HG03432 (cell line): ENCODE measurements at regions not wholly inside any gene's neighbourhood (a gene's known extent, or its start where the extent isn't known, plus 50 kb on each side); places are given as distances from the start of the nearest gene placed in this dataset.
A peak's percentile ranks its signal among the peaks of the same experiment; 100 is the strongest.
"Not testable (repeated sequence)": the region's sequence is repeated elsewhere in the genome, so short reads cannot be mapped to it uniquely, and the experiment has no call there.

Experiments used
- ATAC-seq: cut with Tn5 transposase; IDR thresholded peaks from one replicate; pipeline ENCODE4 v1.9.1; 2021; ENCODE audit warnings: mild to moderate bottlenecking, moderate library complexity; ENCODE audit not compliant: unreplicated experiment

DNA sequence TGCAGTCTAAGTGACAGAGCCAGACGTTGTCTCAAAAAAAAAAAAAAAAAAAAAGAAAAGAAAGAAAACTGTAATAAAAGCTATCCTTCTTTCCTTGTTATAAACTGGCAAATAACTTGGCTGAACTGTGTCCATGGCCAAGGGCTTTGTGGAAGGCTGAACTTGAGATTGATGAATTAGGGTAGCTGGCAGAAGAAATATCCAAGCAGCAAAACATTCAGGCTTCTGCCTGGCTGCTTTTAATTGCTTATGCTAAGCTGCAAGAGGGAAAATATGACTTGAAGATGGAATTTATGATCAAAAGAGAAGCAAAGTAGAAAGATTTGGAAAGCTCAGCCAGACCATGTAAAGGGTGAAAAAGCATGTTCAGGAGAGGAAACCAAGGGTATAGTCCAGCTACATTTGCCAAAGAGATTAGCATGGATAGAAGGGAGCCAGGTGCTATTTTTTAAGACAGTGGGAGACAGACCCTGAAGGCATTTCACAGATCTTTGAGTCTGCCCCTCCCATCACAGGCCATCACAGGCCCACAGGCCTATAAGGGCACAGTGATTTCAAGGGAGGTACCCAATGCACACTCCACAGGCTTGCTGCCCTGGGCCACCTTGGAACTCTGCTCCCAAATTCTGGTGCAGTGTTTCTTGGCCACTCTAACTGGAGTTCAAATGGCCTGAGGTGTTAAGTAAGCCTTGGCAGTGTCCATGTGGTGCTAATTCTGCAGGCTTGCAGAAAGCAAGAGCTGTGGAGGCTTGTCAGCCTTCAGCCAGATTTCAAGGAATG, 226.0 kb downstream of the AEBP2 start:
- ATAC-seq: no peak

DNA sequence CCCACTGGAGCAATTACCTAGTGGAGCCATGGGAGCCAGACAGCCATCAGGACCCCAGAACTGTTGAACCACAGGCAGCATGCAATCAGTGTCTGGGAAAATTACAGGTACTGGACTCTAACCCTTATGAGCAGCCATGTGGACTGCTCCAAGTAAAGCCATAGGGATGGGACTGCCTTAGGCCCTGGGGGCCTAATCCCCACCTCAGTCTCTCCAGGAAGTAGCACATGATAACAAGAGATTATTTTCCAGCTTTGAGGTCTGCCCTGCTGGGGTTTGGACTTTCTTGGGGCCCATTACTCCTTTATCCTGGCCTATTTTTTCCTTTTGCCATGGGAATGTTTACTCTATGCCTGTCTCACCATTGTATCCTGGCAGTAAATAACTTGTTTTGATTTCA, 226.8 kb downstream of the AEBP2 start:
- no peak for ATAC-seq

DNA sequence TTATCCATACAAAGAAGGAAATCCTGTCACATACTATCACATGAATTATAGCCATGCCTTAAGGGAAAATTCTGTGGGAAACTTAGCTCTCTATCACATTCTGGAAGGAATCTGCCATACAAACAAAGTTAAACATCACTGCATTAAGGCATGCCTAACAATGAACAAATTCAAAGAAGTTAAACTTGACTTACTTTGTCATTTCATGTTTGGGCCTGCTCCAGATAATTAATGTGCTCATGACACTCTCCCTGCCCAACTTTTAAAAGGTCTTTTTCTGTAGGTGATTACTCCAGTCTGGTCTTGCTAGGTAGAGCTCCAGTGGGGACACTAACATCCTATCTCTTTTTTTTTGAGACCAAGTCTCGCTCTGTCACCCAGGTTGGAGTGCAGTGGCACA, 230.5 kb downstream of the AEBP2 start:
- ATAC-seq: no peak

GRCh38 chr12:19671695-19672094, 232.4 kb downstream of the AEBP2 start:
- ATAC-seq: no peak

DNA sequence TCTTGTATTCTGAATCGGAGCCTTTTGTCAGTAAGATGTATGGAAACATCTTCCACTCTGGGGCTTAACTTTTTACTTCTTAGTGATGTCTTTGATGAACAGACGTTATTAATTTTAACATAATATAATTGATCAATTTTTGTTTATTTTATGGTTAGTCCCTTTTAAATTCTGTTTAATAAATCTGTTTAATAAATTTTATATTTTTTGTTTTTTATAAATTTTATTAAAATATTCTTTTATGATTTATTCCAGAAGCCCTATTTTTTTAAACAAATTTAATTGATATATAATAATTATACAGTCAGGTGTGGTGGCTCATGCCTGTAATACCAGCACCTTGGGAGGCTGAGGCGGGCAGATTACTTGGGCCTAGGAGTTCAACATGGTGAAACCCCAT, 235.1 kb downstream of the AEBP2 start:
- no peak for ATAC-seq

DNA sequence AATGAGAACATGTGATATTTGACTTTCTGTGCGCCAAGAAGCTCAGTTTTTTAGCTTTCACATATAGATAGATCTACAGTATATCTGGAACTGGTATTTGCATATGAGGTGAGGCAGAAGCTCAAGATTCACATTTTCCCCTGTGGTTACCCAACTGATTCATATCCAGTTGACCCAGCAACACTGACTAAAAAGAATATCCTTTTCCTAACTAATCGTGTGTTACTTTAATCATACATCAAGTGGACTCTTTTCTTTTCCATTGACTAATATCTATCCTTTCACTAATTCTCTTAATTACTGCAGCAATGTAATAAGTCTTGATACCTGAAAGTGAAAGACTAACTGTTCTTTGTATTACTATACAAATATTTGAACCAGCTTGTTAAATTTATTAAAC, 236.1 kb downstream of the AEBP2 start:
- peak; percentile 95 for ATAC-seq

DNA sequence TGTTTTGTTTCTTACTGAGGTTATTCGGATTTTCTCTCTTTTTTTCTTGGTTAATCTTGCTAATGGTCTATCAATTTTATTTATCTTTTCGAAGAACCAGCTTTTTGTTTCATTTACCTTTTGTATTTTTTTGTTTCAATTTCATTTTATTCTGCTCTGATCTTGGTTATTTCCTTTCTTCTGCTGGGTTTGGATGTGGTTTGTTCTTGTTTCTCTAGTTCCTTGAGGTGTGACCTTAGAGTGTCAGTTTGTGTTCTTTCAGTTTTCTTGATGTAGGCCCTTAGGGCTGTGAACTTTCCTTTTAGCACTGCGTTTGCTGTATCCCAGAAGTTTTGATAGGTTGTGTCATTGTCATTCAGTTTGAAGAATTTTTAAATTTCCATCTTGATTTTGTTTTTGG, 239.2 kb downstream of the AEBP2 start:
- ATAC-seq: not testable (repeated sequence)

GRCh38 chr12:19681007-19681406, 241.7 kb downstream of the AEBP2 start:
- no peak for ATAC-seq

- ATAC-seq: no peak
Observed at GRCh38 chr12:19683178-19683927, 244.1 kb downstream of the AEBP2 start.

GRCh38 chr12:19687371-19687770, 248.1 kb downstream of the AEBP2 start:
- no peak for ATAC-seq

GRCh38 chr12:19688532-19688931, 249.2 kb downstream of the AEBP2 start:
- no peak for ATAC-seq

DNA sequence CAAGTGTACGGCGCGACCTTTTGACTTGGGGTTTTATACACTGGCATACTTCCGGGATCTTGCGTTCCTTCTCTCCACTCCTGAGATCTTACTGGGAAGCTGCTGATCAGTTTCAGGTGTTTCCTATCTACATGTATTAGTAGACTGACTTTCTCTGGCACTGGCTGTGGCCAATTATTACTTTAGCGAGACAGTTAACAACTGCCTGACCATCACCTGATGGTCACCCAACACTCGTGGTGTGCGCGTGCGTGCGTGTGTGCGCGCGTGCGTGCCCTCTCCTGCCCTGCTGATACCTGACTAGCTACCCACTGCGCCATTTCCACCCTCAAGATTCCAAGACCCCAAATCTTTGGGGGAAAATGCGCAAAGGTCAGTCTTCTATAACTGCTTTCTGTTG, 249.9 kb downstream of the AEBP2 start:
- ATAC-seq: no peak

GRCh38 chr12:19689801-19690472, 250.6 kb downstream of the AEBP2 start:
- no peak for ATAC-seq

GRCh38 chr12:19692091-19692490, 252.8 kb downstream of the AEBP2 start:
- no peak for ATAC-seq

DNA sequence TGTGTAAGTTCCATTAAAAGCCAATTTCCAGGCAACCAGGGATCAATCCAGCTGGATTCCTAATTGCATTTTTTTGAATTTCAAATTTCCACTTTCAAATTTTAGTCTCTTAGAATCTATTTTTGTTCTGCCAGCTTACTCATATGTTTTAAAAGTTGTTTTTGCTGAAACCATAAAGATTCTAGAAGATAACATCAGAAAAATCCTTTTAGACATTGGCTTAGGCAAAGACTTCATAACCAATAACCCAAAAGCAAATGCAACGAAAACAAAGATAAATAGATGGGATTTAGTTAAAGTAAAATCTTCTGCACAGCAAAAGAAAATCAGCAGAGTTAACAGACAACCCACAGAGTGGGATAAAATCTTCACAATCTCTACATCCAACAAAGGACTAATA, 253.3 kb downstream of the AEBP2 start:
- no peak for ATAC-seq

DNA sequence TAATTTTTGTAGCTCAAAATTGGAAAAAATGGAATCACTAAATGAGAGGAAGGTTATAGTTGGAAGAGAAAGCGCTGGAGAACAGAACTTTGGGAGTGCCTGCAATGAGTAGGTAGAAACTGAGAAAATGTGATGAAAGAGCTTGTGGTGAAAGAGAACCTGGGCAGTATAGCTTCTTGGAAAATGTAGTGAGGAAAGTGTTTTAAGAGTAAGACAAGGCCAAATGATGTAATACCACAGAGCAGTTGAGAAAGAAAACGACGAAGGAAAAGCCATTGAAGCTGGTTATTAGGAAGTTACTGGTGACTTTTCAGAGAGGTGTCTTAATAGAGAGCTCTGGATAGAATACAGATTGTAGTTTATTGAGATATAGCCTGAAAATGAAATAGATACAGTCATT, 255.3 kb downstream of the AEBP2 start:
- ATAC-seq: no peak

DNA sequence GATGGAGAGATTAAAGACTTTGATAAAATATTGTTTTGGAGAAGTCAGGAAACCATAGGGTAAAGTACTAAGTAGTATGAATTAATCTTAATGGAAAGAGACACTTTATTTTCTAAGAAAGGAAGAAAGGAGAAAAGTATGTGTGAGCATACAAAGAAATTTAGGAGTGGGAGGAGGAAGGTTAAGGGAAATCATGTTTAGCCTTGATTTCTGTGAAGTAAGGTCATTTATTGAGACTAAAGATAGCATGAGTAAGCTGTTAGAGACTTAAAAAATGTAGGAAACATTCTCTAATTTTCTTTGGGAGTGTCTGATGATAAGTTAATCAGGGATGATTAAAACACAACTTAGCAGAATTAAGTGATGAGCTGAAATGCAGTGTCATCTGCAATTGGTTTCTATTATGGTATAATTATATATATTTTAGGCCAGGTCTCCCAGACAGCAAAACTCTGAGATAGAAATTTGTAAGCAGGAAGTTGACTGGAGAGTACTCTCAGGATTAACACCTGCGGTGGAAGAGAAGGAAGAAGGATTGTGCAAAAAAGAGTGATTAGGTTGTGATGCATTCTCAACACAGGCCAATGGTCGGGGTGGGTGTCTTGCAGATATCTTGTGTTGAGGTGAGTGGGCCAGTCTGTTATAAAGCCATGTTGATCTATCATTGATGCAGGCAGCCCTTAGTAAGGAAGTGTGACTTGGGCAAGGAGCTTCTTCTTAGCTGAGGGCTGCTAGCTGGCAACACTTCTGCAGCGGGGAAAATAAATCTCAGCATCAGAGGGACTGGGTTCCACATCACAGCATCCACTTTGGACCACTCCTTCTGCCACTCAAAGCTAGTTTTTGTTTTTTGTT, 256.2 kb downstream of the AEBP2 start:
- ATAC-seq: no peak

- no peak for ATAC-seq
Observed at GRCh38 chr12:19700969-19701368, 261.7 kb downstream of the AEBP2 start.

GRCh38 chr12:19704966-19705365, 265.7 kb downstream of the AEBP2 start:
- ATAC-seq: no peak

DNA sequence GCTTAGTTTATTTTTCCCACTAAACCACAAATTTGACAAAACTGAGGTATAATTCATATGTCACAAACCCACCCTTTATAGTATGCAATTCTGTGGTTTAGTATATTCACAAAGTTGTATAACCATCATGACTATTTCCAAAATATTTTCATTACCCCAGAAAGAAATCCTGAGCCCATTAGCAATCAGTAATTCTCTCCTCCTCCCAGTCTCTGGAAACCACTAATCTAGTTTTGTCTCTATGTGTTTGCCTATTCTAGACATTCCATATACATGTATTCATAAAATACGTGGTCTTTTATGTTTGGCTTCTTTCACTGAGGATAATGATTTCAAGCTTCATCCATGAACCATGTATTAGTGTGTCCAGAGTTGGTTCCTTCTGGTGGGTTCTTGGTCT, 267.6 kb downstream of the AEBP2 start:
- no peak for ATAC-seq

DNA sequence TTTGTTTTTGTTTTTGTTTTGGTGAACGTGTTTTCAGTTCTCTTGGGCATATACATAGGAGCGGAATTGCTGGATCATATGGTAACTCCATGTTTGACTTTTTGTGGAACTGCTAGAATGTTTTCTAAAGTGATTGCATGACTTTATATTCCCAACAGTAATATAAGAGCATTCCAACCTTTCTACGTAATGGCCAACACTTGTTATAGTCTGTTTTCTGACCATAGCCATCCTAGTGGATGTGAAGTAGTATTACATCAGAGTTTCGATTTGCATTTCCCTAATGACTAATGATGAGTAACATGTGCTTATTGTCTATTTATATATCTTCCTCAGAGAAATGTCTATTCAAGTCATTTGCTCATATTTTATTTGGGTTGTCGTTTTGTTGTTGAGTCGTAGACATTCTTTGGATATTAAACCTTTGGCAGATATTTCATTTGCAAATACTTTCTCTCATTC, 268.7 kb downstream of the AEBP2 start:
- no peak for ATAC-seq
